ENCODE measurements at regions not wholly inside any gene's neighbourhood (a gene's known extent, or its start where the extent isn't known, plus 50 kb on each side); places are given as distances from the start of the nearest gene placed in this dataset.

- no peak for TF ChIP-seq CTCF (IDR thresholded peaks at IDR 0.05 in 8 of 11, conservative IDR thresholded peaks at IDR 0.05 in 3 of 11)
- TF ChIP-seq POLR2AphosphoS5 (IDR thresholded peaks at IDR 0.05), result no peak
- no peak for TF ChIP-seq POLR2A (IDR thresholded peaks at IDR 0.05)
Measured at GRCh38 chr4:123937581-123937980, 541.0 kb downstream of the SPRY1 start.
